Transverse colon (tissue), 4 donors: ENCODE measurements at regions not wholly inside any gene's neighbourhood (a gene's known extent, or its start where the extent isn't known, plus 50 kb on each side); places are given as distances from the start of the nearest gene placed in this dataset.
"Not testable (repeated sequence)": the region's sequence is repeated elsewhere in the genome, so short reads cannot be mapped to it uniquely, and the experiment has no call there.

Experiments used
- DNase-seq: peaks from one replicate; pipeline ENCODE4 v3.0.0-alpha.2; 2019
- H3K27ac ChIP-seq, 4 donors: fragments of 200-600 bp; sonication (generic); 2 replicates each; pipeline ENCODE4 v1.5.1; 2016 to 2018; ENCODE audit warnings: inconsistent platforms in 4 of 4
- H3K27me3 ChIP-seq: fragments of 200-600 bp; sonication (generic); 2 replicates; pipeline ENCODE4 v1.5.1; 2017; ENCODE audit warnings: inconsistent platforms
- H3K36me3 ChIP-seq, 4 donors: fragments of 200-600 bp; sonication (generic); 2 replicates each; pipeline ENCODE4 v1.5.1; 2017 to 2019; ENCODE audit warnings: inconsistent platforms in 4 of 4
- H3K4me1 ChIP-seq, 4 donors: fragments of 200-600 bp; sonication (generic); 2 replicates each; pipeline ENCODE4 v1.5.1; 2017 to 2020; ENCODE audit warnings: inconsistent platforms in 4 of 4
- H3K4me3 ChIP-seq, 4 donors: fragments of 200-600 bp; sonication (generic); 1 replicate in 1 of 4; 2 replicates in 3 of 4; pipeline versions ENCODE4 v1.5.1 to v1.6.1; 2017 to 2019; ENCODE audit warnings: inconsistent platforms in 4 of 4
- H3K9me3 ChIP-seq, 2 donors: fragments of 200-600 bp; sonication (generic); 2 replicates each; pipeline ENCODE4 v1.5.1; 2017 to 2019; ENCODE audit warnings: inconsistent platforms in 2 of 2
- EP300 ChIP-seq: sonication (generic); formaldehyde crosslinking; IDR thresholded peaks from one replicate; pipeline ENCODE4 v1.6.1; 2017; ENCODE audit warnings: antibody characterized with exemption, low read depth
- POLR2A ChIP-seq: fragments of 450-650 bp; IDR thresholded peaks from one replicate; pipeline ENCODE4 v1.6.1; 2016; ENCODE audit warnings: antibody characterized with exemption, mild to moderate bottlenecking, moderate library complexity
- POLR2AphosphoS5 ChIP-seq, 3 donors: sonication (generic); formaldehyde crosslinking; IDR thresholded peaks; one replicate each; pipeline ENCODE4 v1.6.1; 2016; ENCODE audit warnings: antibody characterized with exemption in 3 of 3
- WGBS, 2 donors: methylation state at CpG; one replicate each; pipeline ENCODE4 v1.1.5; 2018; ENCODE audit warnings: low coverage in 1 of 2; 5-methylcytosine and 5-hydroxymethylcytosine counted together
- in situ Hi-C, 4 donors: fragments of 200-750 bp; cut with MboI; loops; one replicate each; pipeline versions ENCODE4 v1.15.0 to v1.15.1; 2017; ENCODE audit warnings: low sequenced_read_pairs in 3 of 4, low pct_ligation_motif_present in 1 of 4, low pct_unique_long_range_greater_than_20kb in 1 of 4
- intact Hi-C: fragments of 100-400 bp; cut with DNase I; formaldehyde crosslinking; loops from one replicate; pipeline ENCODE4 v1.15.1; 2023; ENCODE audit warnings: low total_unique reads
- TF ChIP-seq, protein P1 (sequence below), 5 experiments: fragments of 200-600 bp in 3 of 5; fragments of 450-650 bp in 2 of 5; sonication (generic) in 3 of 5; IDR thresholded peaks; 1 replicate in 2 of 5; 2 replicates in 3 of 5; pipeline ENCODE4 v1.5.1; 2016 to 2017; ENCODE audit warnings: antibody characterized with exemption in 5 of 5, inconsistent platforms in 3 of 5, mild to moderate bottlenecking in 2 of 5, moderate library complexity in 1 of 5

DNA sequence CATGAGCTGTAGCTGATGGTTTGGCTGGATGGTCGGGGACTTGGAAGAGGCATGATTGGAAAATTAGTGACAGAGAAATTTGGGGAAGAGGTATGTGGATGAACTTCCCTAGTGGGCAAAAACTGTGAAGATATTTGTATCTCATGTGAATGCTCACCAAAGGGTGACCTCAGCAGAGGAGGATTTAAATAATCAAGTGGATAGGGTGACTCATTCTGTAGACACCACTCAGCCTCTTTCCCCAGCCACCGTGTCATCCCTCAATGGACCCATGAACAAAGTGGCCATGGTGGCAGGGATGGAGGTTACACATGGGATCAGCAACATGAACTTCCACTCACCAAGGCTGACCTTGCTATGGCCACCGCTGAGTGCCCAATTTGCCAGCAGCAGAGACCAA lies 60.8 kb upstream of the KRAS start:
- no peaks in the 10 kb centered on the region for H3K9me3 ChIP-seq
- no peak for DNase-seq
- H3K27ac ChIP-seq: no peak overlapping the region
- H3K36me3 ChIP-seq: no peaks in the 10 kb centered on the region
- no peaks in the 10 kb centered on the region for H3K27me3 ChIP-seq
- no peaks in the 10 kb centered on the region for H3K4me1 ChIP-seq
- WGBS, 2 donors: 56 to 87% methylated on average over 1 to 3 of the region's 3 CpGs
- in situ Hi-C loops (no loop called here), intact Hi-C loops (no loop called here)
- H3K4me3 ChIP-seq: no peak overlapping the region
- TF ChIP-seq, protein P1, sequence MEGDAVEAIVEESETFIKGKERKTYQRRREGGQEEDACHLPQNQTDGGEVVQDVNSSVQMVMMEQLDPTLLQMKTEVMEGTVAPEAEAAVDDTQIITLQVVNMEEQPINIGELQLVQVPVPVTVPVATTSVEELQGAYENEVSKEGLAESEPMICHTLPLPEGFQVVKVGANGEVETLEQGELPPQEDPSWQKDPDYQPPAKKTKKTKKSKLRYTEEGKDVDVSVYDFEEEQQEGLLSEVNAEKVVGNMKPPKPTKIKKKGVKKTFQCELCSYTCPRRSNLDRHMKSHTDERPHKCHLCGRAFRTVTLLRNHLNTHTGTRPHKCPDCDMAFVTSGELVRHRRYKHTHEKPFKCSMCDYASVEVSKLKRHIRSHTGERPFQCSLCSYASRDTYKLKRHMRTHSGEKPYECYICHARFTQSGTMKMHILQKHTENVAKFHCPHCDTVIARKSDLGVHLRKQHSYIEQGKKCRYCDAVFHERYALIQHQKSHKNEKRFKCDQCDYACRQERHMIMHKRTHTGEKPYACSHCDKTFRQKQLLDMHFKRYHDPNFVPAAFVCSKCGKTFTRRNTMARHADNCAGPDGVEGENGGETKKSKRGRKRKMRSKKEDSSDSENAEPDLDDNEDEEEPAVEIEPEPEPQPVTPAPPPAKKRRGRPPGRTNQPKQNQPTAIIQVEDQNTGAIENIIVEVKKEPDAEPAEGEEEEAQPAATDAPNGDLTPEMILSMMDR (IDR thresholded peaks at IDR 0.05): no peak
- TF ChIP-seq POLR2AphosphoS5 (IDR thresholded peaks at IDR 0.05) (no peak), EP300 (no peak), POLR2A (no peak)

DNA sequence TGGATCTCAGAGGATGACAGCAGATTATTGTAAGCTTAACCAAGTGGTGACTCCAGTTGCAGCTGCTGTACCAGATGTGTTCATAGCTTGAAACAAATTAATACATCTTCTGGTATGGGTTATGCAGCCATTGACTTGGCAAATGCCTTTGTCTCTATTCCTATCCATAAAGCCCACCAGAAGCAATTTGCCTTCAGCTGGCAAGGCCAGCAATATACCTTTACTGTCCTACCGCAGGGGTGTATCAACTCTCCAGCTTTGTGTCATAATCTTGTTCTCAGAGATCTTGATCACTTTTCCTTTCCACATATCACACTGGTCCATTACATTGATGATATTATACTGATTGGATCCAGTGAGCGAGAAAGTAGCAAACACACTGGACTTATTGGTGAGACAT lies 59.3 kb upstream of the KRAS start:
- H3K36me3 ChIP-seq, H3K27me3 ChIP-seq, H3K27ac ChIP-seq, intact Hi-C loops, H3K4me1 ChIP-seq, DNase-seq, H3K9me3 ChIP-seq, in situ Hi-C loops, H3K4me3 ChIP-seq: not testable (repeated sequence)
- 80 to 99% methylated on average over 2 of the region's 2 CpGs for WGBS, 2 donors

DNA sequence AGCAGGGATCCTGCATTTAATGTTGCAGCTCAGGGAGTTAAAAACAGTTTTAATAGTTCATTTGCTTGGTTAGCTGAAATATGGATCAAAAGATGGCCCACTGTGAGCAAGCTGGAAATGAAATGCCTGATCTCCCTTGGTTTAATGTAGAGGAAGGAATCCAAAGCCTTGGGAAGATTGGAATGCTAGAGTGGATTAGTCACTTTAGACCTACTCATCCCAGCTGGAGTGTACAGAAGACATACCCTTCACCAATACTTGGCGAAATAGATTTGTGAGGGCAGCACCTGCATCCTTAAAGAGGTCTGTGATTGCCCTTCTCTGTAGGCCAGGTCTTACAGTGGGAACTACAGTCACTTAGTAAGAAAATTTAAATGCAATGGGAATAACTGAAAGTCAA lies 58.0 kb upstream of the KRAS start:
- no peak overlapping the region for H3K4me3 ChIP-seq
- no peak overlapping the region for H3K27ac ChIP-seq
- WGBS, 2 donors: 94 to 100% methylated on average over 1 of the region's 1 CpG
- H3K4me1 ChIP-seq: no peaks in the 10 kb centered on the region
- H3K27me3 ChIP-seq: no peaks in the 10 kb centered on the region
- no peaks in the 10 kb centered on the region for H3K36me3 ChIP-seq
- TF ChIP-seq POLR2AphosphoS5 (IDR thresholded peaks at IDR 0.05) (no peak), EP300 (no peak), POLR2A (no peak)
- TF ChIP-seq, protein P1 (IDR thresholded peaks at IDR 0.05): no peak
- intact Hi-C loops: no loop called here
- no peaks in the 10 kb centered on the region for H3K9me3 ChIP-seq
- no peak for DNase-seq
- in situ Hi-C loops: no loop called here

DNA sequence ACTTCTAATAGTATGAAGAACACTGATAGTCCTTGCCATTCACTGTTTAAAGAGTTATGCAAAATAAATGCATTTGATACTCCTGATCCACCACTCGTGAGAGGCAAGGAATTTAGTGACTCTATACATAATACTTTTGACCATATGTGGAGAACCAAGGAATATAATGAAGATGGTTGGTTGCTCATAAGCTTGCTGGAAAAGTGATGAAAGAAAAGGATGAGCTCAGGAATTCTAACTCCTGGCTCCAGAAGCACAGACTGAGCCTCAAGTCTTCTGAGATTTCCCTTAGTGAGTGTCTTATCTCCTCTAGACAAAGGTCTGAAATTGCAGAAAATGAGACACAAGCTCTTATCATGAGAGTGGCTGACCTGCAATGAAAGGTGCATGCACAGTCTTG lies 57.1 kb upstream of the KRAS start:
- Histone ChIP-seq H3K4me3 (no peak overlapping the region), H3K27me3 (no peaks in the 10 kb centered on the region), H3K36me3 (no peaks in the 10 kb centered on the region), H3K9me3 (no peaks in the 10 kb centered on the region), H3K27ac (no peak overlapping the region), H3K4me1 (no peaks in the 10 kb centered on the region)
- no peak for TF ChIP-seq POLR2A
- no peak for TF ChIP-seq EP300
- TF ChIP-seq, protein P1 (IDR thresholded peaks at IDR 0.05): no peak
- TF ChIP-seq POLR2AphosphoS5 (IDR thresholded peaks at IDR 0.05): no peak
- WGBS, 2 donors: 63 to 69% methylated on average over 1 of the region's 1 CpG
- DNase-seq: no peak
- intact Hi-C loops: no loop called here
- in situ Hi-C loops: no loop called here

DNA sequence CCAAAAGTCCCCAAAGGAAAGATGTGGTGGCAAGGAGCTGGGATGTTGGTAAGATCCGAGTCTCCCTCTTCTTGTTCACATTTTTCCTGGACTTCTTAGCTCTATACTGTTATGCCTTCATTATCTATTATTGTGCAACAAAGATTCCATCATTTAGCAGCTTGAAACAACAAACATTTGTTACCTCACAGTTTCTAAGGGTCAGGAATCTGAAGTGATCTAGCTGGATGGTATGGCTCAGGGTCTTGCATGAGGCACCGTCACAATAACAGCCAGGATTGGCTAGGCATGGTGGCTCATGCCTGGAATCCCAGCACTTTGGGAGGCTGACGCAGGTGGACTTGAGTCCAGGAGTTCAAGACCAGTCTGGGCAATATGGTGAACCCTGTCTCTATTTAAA lies 51.1 kb upstream of the KRAS start:
- in situ Hi-C loops: no loop called here
- Histone ChIP-seq H3K4me3 (no peak overlapping the region), H3K4me1 (no peaks in the 10 kb centered on the region), H3K27ac (no peak overlapping the region), H3K36me3 (no peaks in the 10 kb centered on the region), H3K27me3 (no peaks in the 10 kb centered on the region), H3K9me3 (no peaks in the 10 kb centered on the region)
- intact Hi-C loops: no loop called here
- TF ChIP-seq POLR2AphosphoS5 (IDR thresholded peaks at IDR 0.05) (no peak), EP300 (no peak), POLR2A (no peak)
- TF ChIP-seq, protein P1 (IDR thresholded peaks at IDR 0.05): no peak
- no peak for DNase-seq
- 78 to 89% methylated on average over 1 to 3 of the region's 3 CpGs for WGBS, 2 donors
